Breast epithelium (tissue), 3 donors: ENCODE measurements at regions not wholly inside any gene's neighbourhood (a gene's known extent, or its start where the extent isn't known, plus 50 kb on each side); places are given as distances from the start of the nearest gene placed in this dataset.

Experiments used
- POLR2A ChIP-seq: fragments of 450-650 bp; IDR thresholded peaks from one replicate; pipeline ENCODE4 v1.6.1; 2016; ENCODE audit warnings: antibody characterized with exemption, mild to moderate bottlenecking, moderate library complexity
- TF ChIP-seq, protein P1 (sequence below), 3 donors: fragments of 450-650 bp; IDR thresholded peaks; one replicate each; pipeline ENCODE4 v1.5.1; 2016 to 2017; ENCODE audit warnings: antibody characterized with exemption in 3 of 3, mild to moderate bottlenecking in 3 of 3, moderate library complexity in 3 of 3

DNA sequence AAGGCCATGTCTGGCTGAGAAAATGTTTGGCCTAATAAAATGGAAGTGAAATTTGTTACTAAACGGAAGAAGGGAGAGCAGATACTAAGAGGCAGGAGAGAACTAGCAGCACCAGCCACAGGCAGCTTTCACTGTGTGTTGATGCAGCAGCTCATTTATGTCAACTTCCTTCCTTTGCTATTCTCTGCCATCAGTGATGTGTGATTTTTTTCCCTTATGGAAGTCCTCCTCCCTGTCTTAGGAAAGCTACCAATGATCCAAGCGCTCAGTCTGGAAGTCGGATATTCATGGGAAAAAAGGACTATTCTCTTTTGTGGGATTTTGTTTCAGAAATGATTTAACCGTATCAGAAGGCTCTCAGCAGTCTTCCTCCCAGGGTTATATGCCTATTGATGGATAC, 1629.2 kb downstream of the CDH8 start:
- TF ChIP-seq, protein P1, sequence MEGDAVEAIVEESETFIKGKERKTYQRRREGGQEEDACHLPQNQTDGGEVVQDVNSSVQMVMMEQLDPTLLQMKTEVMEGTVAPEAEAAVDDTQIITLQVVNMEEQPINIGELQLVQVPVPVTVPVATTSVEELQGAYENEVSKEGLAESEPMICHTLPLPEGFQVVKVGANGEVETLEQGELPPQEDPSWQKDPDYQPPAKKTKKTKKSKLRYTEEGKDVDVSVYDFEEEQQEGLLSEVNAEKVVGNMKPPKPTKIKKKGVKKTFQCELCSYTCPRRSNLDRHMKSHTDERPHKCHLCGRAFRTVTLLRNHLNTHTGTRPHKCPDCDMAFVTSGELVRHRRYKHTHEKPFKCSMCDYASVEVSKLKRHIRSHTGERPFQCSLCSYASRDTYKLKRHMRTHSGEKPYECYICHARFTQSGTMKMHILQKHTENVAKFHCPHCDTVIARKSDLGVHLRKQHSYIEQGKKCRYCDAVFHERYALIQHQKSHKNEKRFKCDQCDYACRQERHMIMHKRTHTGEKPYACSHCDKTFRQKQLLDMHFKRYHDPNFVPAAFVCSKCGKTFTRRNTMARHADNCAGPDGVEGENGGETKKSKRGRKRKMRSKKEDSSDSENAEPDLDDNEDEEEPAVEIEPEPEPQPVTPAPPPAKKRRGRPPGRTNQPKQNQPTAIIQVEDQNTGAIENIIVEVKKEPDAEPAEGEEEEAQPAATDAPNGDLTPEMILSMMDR (IDR thresholded peaks at IDR 0.05): no peak
- TF ChIP-seq POLR2A: no peak
